RWPE2 (cell line): ENCODE measurements at regions not wholly inside any gene's neighbourhood (a gene's known extent, or its start where the extent isn't known, plus 50 kb on each side); places are given as distances from the start of the nearest gene placed in this dataset.

ENCODE experiments used
- ATAC-seq: fragments of 200-7000 bp; cut with Tn5 transposase; 3 replicates; pipeline ENCODE4 v1.9.1; 2021; ENCODE audit warnings: low read depth
- DNase-seq: peaks from one replicate; pipeline ENCODE4 v3.0.0-alpha.2; 2020; ENCODE audit warnings: low spot score
- H3K27ac ChIP-seq: fragments of 450-650 bp; 2 replicates; pipeline ENCODE4 v1.5.1; 2017; ENCODE audit warnings: mild to moderate bottlenecking; ENCODE audit not compliant: poor library complexity, severe bottlenecking
- H3K27me3 ChIP-seq: fragments of 250-450 bp; sonication (Bioruptor Pico); 2 replicates; pipeline ENCODE4 v1.5.1; 2021; ENCODE audit warnings: mild to moderate bottlenecking, moderate library complexity; ENCODE audit not compliant: insufficient read depth, poor library complexity, severe bottlenecking
- H3K36me3 ChIP-seq: fragments of 250-450 bp; sonication (Bioruptor Pico); 2 replicates; pipeline ENCODE4 v1.5.1; 2020; ENCODE audit warnings: low read depth, mild to moderate bottlenecking, moderate library complexity
- H3K4me1 ChIP-seq: fragments of 250-450 bp; sonication (Bioruptor Pico); 2 replicates; pipeline ENCODE4 v1.5.1; 2021; ENCODE audit warnings: mild to moderate bottlenecking, moderate library complexity; ENCODE audit not compliant: insufficient read depth, poor library complexity, severe bottlenecking
- H3K4me3 ChIP-seq: fragments of 250-450 bp; sonication (Bioruptor Pico); 2 replicates; pipeline ENCODE4 v1.5.1; 2021; ENCODE audit warnings: mild to moderate bottlenecking, moderate library complexity; ENCODE audit not compliant: severe bottlenecking
- H3K9me3 ChIP-seq: fragments of 250-450 bp; sonication (Bioruptor Pico); 2 replicates; pipeline ENCODE4 v1.5.1; 2021; ENCODE audit warnings: mild to moderate bottlenecking, moderate library complexity; ENCODE audit not compliant: severe bottlenecking
- CTCF ChIP-seq: fragments of 450-650 bp; IDR thresholded peaks from one replicate; pipeline ENCODE4 v1.5.1; 2017; ENCODE audit warnings: mild to moderate bottlenecking, moderate library complexity; ENCODE audit not compliant: poor library complexity, severe bottlenecking

DNA sequence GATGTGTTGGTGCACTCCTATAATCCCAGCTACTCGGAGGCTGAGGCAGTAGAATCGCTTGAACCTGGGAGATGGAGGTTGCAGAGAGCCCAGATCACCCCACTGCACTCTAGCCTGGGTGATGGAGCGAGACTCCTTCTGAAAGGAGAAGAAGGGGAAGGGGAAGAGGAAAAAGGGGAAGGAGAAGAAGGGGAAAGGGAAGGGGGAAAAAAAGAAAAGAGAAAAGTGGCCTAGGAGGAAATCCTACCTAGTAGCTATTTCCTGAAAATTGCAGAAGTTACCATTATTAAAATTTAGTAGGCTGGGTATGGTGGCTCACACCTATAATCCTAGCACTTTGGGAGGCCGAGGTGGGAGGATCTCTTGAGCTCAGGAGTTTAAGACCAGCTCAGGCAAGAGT, 67.4 kb downstream of the ARRDC3 start:
- H3K27me3 ChIP-seq, result no peaks in the 10 kb centered on the region
- no peaks in the 10 kb centered on the region for H3K36me3 ChIP-seq
- DNase-seq, result no peak
- H3K4me3 ChIP-seq, result no peak overlapping the region
- no peaks in the 10 kb centered on the region for H3K9me3 ChIP-seq
- no peak overlapping the region for H3K27ac ChIP-seq
- no peak for TF ChIP-seq CTCF
- peaks cover 25% of the 10 kb centered on the region for H3K4me1 ChIP-seq
- ATAC-seq, result no peak

GRCh38 chr5:91313757-91314673, 69.1 kb downstream of the ARRDC3 start:
- peak; percentile 86 for DNase-seq
- Histone ChIP-seq H3K9me3 (no peaks in the 10 kb centered on the region), H3K27me3 (no peaks in the 10 kb centered on the region), H3K4me1 (peaks cover 26% of the 10 kb centered on the region), H3K4me3 (no peak overlapping the region), H3K36me3 (no peaks in the 10 kb centered on the region), H3K27ac (peak overlapping the region; percentile 15)
- peak; percentile 65 for ATAC-seq
- no peak for TF ChIP-seq CTCF

DNA sequence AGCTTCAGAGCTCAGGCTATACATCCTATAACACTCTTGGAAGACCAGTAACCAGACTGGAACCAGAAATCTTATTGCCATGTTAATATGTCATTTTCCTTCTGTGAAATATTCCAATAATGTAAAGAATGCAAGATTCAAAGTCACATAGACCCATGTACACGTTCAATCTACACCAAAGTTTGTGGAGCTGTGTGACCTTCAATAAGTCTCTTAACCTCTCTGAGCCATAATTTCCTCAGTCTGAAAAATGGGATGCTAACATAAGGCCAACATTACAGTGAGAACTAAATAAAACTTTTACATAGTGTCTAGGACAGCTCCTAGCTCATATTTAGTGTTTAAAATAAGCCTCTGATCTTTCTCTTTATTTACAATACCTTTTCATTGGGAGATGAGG, 70.4 kb downstream of the ARRDC3 start:
- H3K4me1 ChIP-seq, result peaks cover 26% of the 10 kb centered on the region
- H3K9me3 ChIP-seq, result no peaks in the 10 kb centered on the region
- H3K27me3 ChIP-seq, result no peaks in the 10 kb centered on the region
- ATAC-seq (no peak), DNase-seq (no peak)
- no peaks in the 10 kb centered on the region for H3K36me3 ChIP-seq
- no peak for TF ChIP-seq CTCF
- H3K4me3 ChIP-seq, result no peak overlapping the region
- H3K27ac ChIP-seq, result peak overlapping the region; percentile 92

- no peaks in the 10 kb centered on the region for H3K36me3 ChIP-seq
- no peaks in the 10 kb centered on the region for H3K9me3 ChIP-seq
- ATAC-seq, result peak; percentile 97
- H3K4me1 ChIP-seq, result peaks cover 33% of the 10 kb centered on the region
- no peaks in the 10 kb centered on the region for H3K27me3 ChIP-seq
- peak; percentile 90 for DNase-seq
- TF ChIP-seq CTCF, result no peak
- no peak overlapping the region for H3K4me3 ChIP-seq
- peak overlapping the region; percentile 92 for H3K27ac ChIP-seq
Observed at GRCh38 chr5:91311697-91312501, 71.2 kb downstream of the ARRDC3 start.
